Prostate gland (tissue), 2 donors: ENCODE measurements at regions not wholly inside any gene's neighbourhood (a gene's known extent, or its start where the extent isn't known, plus 50 kb on each side); places are given as distances from the start of the nearest gene placed in this dataset.
A peak's percentile ranks its signal among the peaks of the same experiment; 100 is the strongest.

ENCODE experiments used
- DNase-seq: peaks from one replicate; pipeline ENCODE4 v3.0.0-alpha.2; 2019; ENCODE audit warnings: low spot score
- H3K27ac ChIP-seq, 2 donors: fragments of 200-600 bp; sonication (generic); 2 replicates each; pipeline ENCODE4 v1.5.1; 2017 to 2019
- H3K27me3 ChIP-seq: fragments of 200-600 bp; sonication (generic); replicated peaks from 2 replicates; pipeline ENCODE4 v1.5.1; 2019; ENCODE audit not compliant: insufficient read depth
- H3K36me3 ChIP-seq, 2 donors: fragments of 200-600 bp; sonication (generic); 1 replicate in 1 of 2; 2 replicates in 1 of 2; pipeline versions ENCODE4 v1.5.1 to v1.8.1; 2017 to 2019
- H3K4me1 ChIP-seq: fragments of 200-600 bp; sonication (generic); replicated peaks from 2 replicates; pipeline ENCODE4 v1.5.1; 2019
- H3K4me3 ChIP-seq, 2 donors: fragments of 200-600 bp; sonication (generic); 2 replicates each; pipeline ENCODE4 v1.5.1; 2017 to 2019
- H3K9me3 ChIP-seq: fragments of 200-600 bp; sonication (generic); 2 replicates; pipeline ENCODE4 v1.5.1; 2017
- CTCF ChIP-seq, 4 experiments: fragments of 200-600 bp in 2 of 4; fragments of 450-650 bp in 2 of 4; sonication (generic) in 2 of 4; IDR thresholded peaks; 1 replicate in 3 of 4; 2 replicates in 1 of 4; pipeline ENCODE4 v1.5.1; 2016 to 2019; ENCODE audit warnings: antibody characterized with exemption in 4 of 4, mild to moderate bottlenecking in 2 of 4, moderate library complexity in 2 of 4
- POLR2A ChIP-seq: fragments of 450-650 bp; IDR thresholded peaks from one replicate; pipeline ENCODE4 v1.6.1; 2016; ENCODE audit warnings: antibody characterized with exemption, mild to moderate bottlenecking
- POLR2AphosphoS5 ChIP-seq: sonication (generic); formaldehyde crosslinking; IDR thresholded peaks from one replicate; pipeline ENCODE4 v1.6.1; 2017; ENCODE audit warnings: antibody characterized with exemption
- WGBS: methylation state at CpG from one replicate; pipeline ENCODE4 v1.1.5; 2018; 5-methylcytosine and 5-hydroxymethylcytosine counted together
- intact Hi-C: fragments of 100-400 bp; cut with DNase I; formaldehyde crosslinking; loops from one replicate; pipeline ENCODE4 v1.14.2; 2022

GRCh38 chr3:104273046-104273649 is 1093.6 kb upstream of the ALCAM start:
- no peaks in the 10 kb centered on the region for H3K36me3 ChIP-seq
- 73% methylated on average over 4 of the region's 4 CpGs for WGBS
- H3K27ac ChIP-seq, result no peak overlapping the region
- intact Hi-C loops, result no loop called here
- H3K4me1 ChIP-seq, result no peaks in the 10 kb centered on the region
- no peaks in the 10 kb centered on the region for H3K9me3 ChIP-seq
- no peak for DNase-seq
- no peak overlapping the region for H3K4me3 ChIP-seq
- TF ChIP-seq CTCF (IDR thresholded peaks at IDR 0.05), result peak in 3 of 4 experiments; percentile 46 to 56 (median 48)
- TF ChIP-seq POLR2AphosphoS5, result no peak
- no peaks in the 10 kb centered on the region for H3K27me3 ChIP-seq

- intact Hi-C loops, result no loop called here
Observed at GRCh38 chr3:104275199-104275598, 1091.5 kb upstream of the ALCAM start.

GRCh38 chr3:104279617-104280016 is 1087.1 kb upstream of the ALCAM start:
- WGBS, result 45% methylated on average over 1 of the region's 1 CpG

More at GRCh38 chr3:104275199-104275598, 1091.5 kb upstream of the ALCAM start:
- no peak for TF ChIP-seq CTCF (IDR thresholded peaks at IDR 0.05)
- no peak for TF ChIP-seq POLR2AphosphoS5
- no peak for TF ChIP-seq POLR2A
- H3K9me3 ChIP-seq, result no peaks in the 10 kb centered on the region
- H3K27me3 ChIP-seq, result no peaks in the 10 kb centered on the region
- no peaks in the 10 kb centered on the region for H3K4me1 ChIP-seq
- H3K27ac ChIP-seq, result no peak overlapping the region
- DNase-seq, result no peak
- H3K4me3 ChIP-seq, result no peak overlapping the region
- no peaks in the 10 kb centered on the region for H3K36me3 ChIP-seq

GRCh38 chr3:104281713-104282112 is 1085.0 kb upstream of the ALCAM start:
- no peak for DNase-seq
- H3K4me3 ChIP-seq, result no peak overlapping the region
- H3K27ac ChIP-seq, result no peak overlapping the region
- no peaks in the 10 kb centered on the region for H3K4me1 ChIP-seq
- intact Hi-C loops, result no loop called here
- no peaks in the 10 kb centered on the region for H3K36me3 ChIP-seq
- H3K9me3 ChIP-seq, result no peaks in the 10 kb centered on the region
- H3K27me3 ChIP-seq, result no peaks in the 10 kb centered on the region
- TF ChIP-seq POLR2A (no peak), POLR2AphosphoS5 (no peak), CTCF (IDR thresholded peaks at IDR 0.05) (no peak)
- 93% methylated on average over 3 of the region's 3 CpGs for WGBS

More at GRCh38 chr3:104279617-104280016, 1087.1 kb upstream of the ALCAM start:
- H3K4me3 ChIP-seq, result no peak overlapping the region
- TF ChIP-seq POLR2AphosphoS5 (no peak), POLR2A (no peak), CTCF (IDR thresholded peaks at IDR 0.05) (no peak)
- intact Hi-C loops, result no loop called here
- H3K9me3 ChIP-seq, result no peaks in the 10 kb centered on the region
- H3K36me3 ChIP-seq, result no peaks in the 10 kb centered on the region
- no peak overlapping the region for H3K27ac ChIP-seq
- no peaks in the 10 kb centered on the region for H3K4me1 ChIP-seq
- no peak for DNase-seq
- no peaks in the 10 kb centered on the region for H3K27me3 ChIP-seq

- Histone ChIP-seq H3K27ac (no peak overlapping the region), H3K4me3 (no peak overlapping the region), H3K27me3 (no peaks in the 10 kb centered on the region), H3K36me3 (no peaks in the 10 kb centered on the region), H3K4me1 (no peaks in the 10 kb centered on the region), H3K9me3 (no peaks in the 10 kb centered on the region)
- DNase-seq, result no peak
- intact Hi-C loops, result no loop called here
- TF ChIP-seq CTCF (IDR thresholded peaks at IDR 0.05) (no peak), POLR2AphosphoS5 (no peak), POLR2A (no peak)
- 97% methylated on average over 5 of the region's 5 CpGs for WGBS
Observed at GRCh38 chr3:104286645-104287044, 1080.1 kb upstream of the ALCAM start.
